ENCODE measurements at regions not wholly inside any gene's neighbourhood (a gene's known extent, or its start where the extent isn't known, plus 50 kb on each side); places are given as distances from the start of the nearest gene placed in this dataset.

- TF ChIP-seq POLR2AphosphoS5 (IDR thresholded peaks at IDR 0.05; ENCODE audit: low read depth) (no peak), CTCF (IDR thresholded peaks at IDR 0.05; ENCODE audit: insufficient read depth, low read length) (no peak), REST (IDR thresholded peaks at IDR 0.05; ENCODE audit: insufficient replicate concordance, low read depth) (no peak)
Observed at GRCh38 chr6:100161782-100162365, 167.9 kb upstream of the MCHR2 start.

Measured in HL-60 (cell line).